ENCODE measurements at regions not wholly inside any gene's neighbourhood (a gene's known extent, or its start where the extent isn't known, plus 50 kb on each side); places are given as distances from the start of the nearest gene placed in this dataset.

GRCh38 chr10:128414568-128414967 lies 288.3 kb upstream of the MKI67 start:
- TF ChIP-seq POLR2A (IDR thresholded peaks at IDR 0.05; ENCODE audit: low read depth, low read length) = no peak
- TF ChIP-seq POU2F2 (IDR thresholded peaks at IDR 0.05; ENCODE audit: low read depth, low read length) = no peak
- no peak for TF ChIP-seq TAF1 (IDR thresholded peaks at IDR 0.05; ENCODE audit: low read depth, low read length)

All from GM12891 (cell line).